OCI-LY3 (cell line): ENCODE measurements at regions not wholly inside any gene's neighbourhood (a gene's known extent, or its start where the extent isn't known, plus 50 kb on each side); places are given as distances from the start of the nearest gene placed in this dataset.

ENCODE experiments used
- H2AFZ ChIP-seq: fragments of 200-600, 300-600 bp; shearing (Covaris generic); 2 replicates; pipeline ENCODE4 v1.6.0; 2014; ENCODE audit warnings: antibody characterized with exemption, low read depth, low read length
- H3K27ac ChIP-seq: fragments of 200-600, 300-600 bp; sonication (generic); 2 replicates; pipeline ENCODE4 v1.5.1; 2014; ENCODE audit warnings: mild to moderate bottlenecking, low read length, moderate library complexity, mixed read lengths
- H3K27me3 ChIP-seq: fragments of 200-600, 300-600 bp; sonication (generic); 2 replicates; pipeline ENCODE4 v1.6.1; 2014; ENCODE audit warnings: low read depth, low read length, mixed read lengths
- H3K36me3 ChIP-seq: fragments of 200-600, 300-600 bp; sonication (generic); replicated peaks from 2 replicates; pipeline ENCODE3; 2014; ENCODE audit warnings: low read depth, low read length, mixed read lengths
- H3K4me1 ChIP-seq: fragments of 300-600, 200-600 bp; sonication (generic); 2 replicates; pipeline ENCODE4 v1.6.1; 2014; ENCODE audit warnings: low read length, mixed read lengths
- H3K4me2 ChIP-seq: fragments of 200-600, 300-600 bp; sonication (generic); 2 replicates; pipeline ENCODE4 v1.6.1; 2014; ENCODE audit warnings: low read length, mixed read lengths
- H3K4me3 ChIP-seq: fragments of 300-600, 200-600 bp; sonication (generic); 2 replicates; pipeline ENCODE4 v1.5.1; 2014; ENCODE audit warnings: antibody characterized with exemption, mild to moderate bottlenecking, low read length, moderate library complexity
- H3K79me2 ChIP-seq: fragments of 300-600, 200-600 bp; shearing (Covaris generic); 2 replicates; pipeline ENCODE4 v1.6.1; 2014; ENCODE audit warnings: mild to moderate bottlenecking, low read length, mixed read lengths
- H3K9ac ChIP-seq: fragments of 300-600, 200-600 bp; shearing (Covaris generic); 2 replicates; pipeline ENCODE4 v1.6.0; 2014; ENCODE audit warnings: mild to moderate bottlenecking, low read length, moderate library complexity
- H3K9me3 ChIP-seq: fragments of 200-600, 300-600 bp; shearing (Covaris generic); 2 replicates; pipeline ENCODE4 v1.6.1; 2014; ENCODE audit warnings: low read length, mixed read lengths; ENCODE audit not compliant: insufficient read depth
- H4K20me1 ChIP-seq: fragments of 200-600, 300-600 bp; sonication (generic); 2 replicates; pipeline ENCODE4 v1.6.1; 2016; ENCODE audit warnings: low read length, mixed read lengths; ENCODE audit not compliant: insufficient read depth
- CTCF ChIP-seq: fragments of 200-600, 300-600 bp; sonication (generic); IDR thresholded peaks from 2 replicates; pipeline ENCODE4 v1.5.1; 2014; ENCODE audit warnings: antibody characterized with exemption, low read length, low read depth
- EZH2phosphoT487 ChIP-seq: fragments of 200-600 bp; shearing (Covaris generic); IDR thresholded peaks from 2 replicates; pipeline ENCODE4 v1.6.1; 2018; ENCODE audit warnings: antibody characterized with exemption, mixed run types, low read depth

GRCh38 chr10:29780096-29780495 is 145.3 kb upstream of the SVIL start:
- H3K27ac ChIP-seq: no peak overlapping the region
- no peak overlapping the region for H3K9ac ChIP-seq
- no peak overlapping the region for H3K4me2 ChIP-seq
- H3K27me3 ChIP-seq: no peaks in the 10 kb centered on the region
- no peaks in the 10 kb centered on the region for H3K36me3 ChIP-seq
- H3K9me3 ChIP-seq: no peaks in the 10 kb centered on the region
- H2AFZ ChIP-seq: no peak overlapping the region
- no peak overlapping the region for H3K4me3 ChIP-seq
- no peaks in the 10 kb centered on the region for H3K79me2 ChIP-seq
- no peaks in the 10 kb centered on the region for H4K20me1 ChIP-seq
- TF ChIP-seq EZH2phosphoT487: no peak
- TF ChIP-seq CTCF: no peak
- no peaks in the 10 kb centered on the region for H3K4me1 ChIP-seq

- TF ChIP-seq EZH2phosphoT487: no peak
- no peak for TF ChIP-seq CTCF
- no peak overlapping the region for H3K27ac ChIP-seq
- no peaks in the 10 kb centered on the region for H4K20me1 ChIP-seq
These were observed 141.5 kb upstream of the SVIL start for GRCh38 chr10:29776246-29776645.

DNA sequence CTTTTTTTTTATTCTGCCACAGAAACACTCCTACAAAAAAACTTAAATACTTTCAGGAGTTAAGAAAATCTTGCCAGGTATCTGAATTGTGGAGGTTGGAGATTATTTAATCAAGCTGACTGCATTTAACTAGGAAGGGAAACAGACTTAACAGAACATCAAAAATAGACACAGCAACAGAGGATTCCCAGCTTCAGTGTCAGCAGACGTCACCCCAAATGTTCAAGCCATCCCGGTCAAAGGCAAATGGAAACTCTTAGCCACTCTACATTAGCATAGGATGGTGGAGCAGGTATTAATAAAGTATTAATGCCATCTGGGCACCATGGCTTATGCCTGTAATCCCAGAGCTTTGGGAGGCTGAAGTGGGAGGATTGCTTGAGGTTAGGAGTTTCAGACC is 139.7 kb upstream of the SVIL start:
- Histone ChIP-seq H3K9ac (no peak overlapping the region), H3K27ac (no peak overlapping the region), H3K4me3 (no peak overlapping the region), H3K9me3 (no peaks in the 10 kb centered on the region), H3K27me3 (no peaks in the 10 kb centered on the region), H3K4me1 (peaks cover 7% of the 10 kb centered on the region; the same call in 1 of the 2 replicates), H3K4me2 (no peak overlapping the region), H2AFZ (no peak overlapping the region), H4K20me1 (no peaks in the 10 kb centered on the region), H3K36me3 (no peaks in the 10 kb centered on the region), H3K79me2 (no peaks in the 10 kb centered on the region)
- no peak for TF ChIP-seq CTCF
- TF ChIP-seq EZH2phosphoT487: no peak

More at GRCh38 chr10:29776246-29776645, 141.5 kb upstream of the SVIL start:
- H3K4me1 ChIP-seq: peaks cover 7% of the 10 kb centered on the region; the same call in 1 of the 2 replicates
- no peak overlapping the region for H3K4me3 ChIP-seq
- no peak overlapping the region for H2AFZ ChIP-seq
- no peak overlapping the region for H3K9ac ChIP-seq
- H3K27me3 ChIP-seq: no peaks in the 10 kb centered on the region
- no peaks in the 10 kb centered on the region for H3K9me3 ChIP-seq
- no peaks in the 10 kb centered on the region for H3K36me3 ChIP-seq
- no peak overlapping the region for H3K4me2 ChIP-seq
- H3K79me2 ChIP-seq: no peaks in the 10 kb centered on the region

DNA sequence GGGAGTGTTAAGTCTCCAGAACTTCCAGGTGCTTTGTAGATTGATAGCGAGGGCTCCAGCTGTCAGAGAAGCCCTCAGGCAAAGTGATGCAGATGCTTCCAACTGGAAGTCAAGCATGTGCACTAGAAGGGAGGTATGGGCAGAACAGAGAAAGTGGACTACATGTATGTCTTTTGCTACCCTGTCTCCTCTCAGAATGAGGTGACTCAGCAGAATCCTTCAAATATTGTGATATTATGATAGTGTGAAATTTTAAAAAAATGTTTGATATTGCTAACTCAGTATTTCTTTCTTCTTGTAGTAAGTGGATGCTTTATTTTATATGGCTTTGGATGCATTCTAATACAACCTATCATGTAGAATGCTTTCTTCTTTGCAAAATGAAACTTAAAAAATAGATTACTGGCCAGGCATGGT is 138.9 kb upstream of the SVIL start:
- no peak overlapping the region for H3K27ac ChIP-seq
- H3K27me3 ChIP-seq: no peaks in the 10 kb centered on the region
- H3K4me2 ChIP-seq: no peak overlapping the region
- H2AFZ ChIP-seq: no peak overlapping the region
- peaks cover 7% of the 10 kb centered on the region; the same call in 1 of the 2 replicates for H3K4me1 ChIP-seq
- no peaks in the 10 kb centered on the region for H3K36me3 ChIP-seq
- TF ChIP-seq EZH2phosphoT487: no peak
- no peak for TF ChIP-seq CTCF
- no peak overlapping the region for H3K4me3 ChIP-seq
- no peak overlapping the region for H3K9ac ChIP-seq
- no peaks in the 10 kb centered on the region for H3K9me3 ChIP-seq
- H3K79me2 ChIP-seq: no peaks in the 10 kb centered on the region
- no peaks in the 10 kb centered on the region for H4K20me1 ChIP-seq
